Right renal pelvis (tissue), 4 donors: ENCODE measurements at regions not wholly inside any gene's neighbourhood (a gene's known extent, or its start where the extent isn't known, plus 50 kb on each side); places are given as distances from the start of the nearest gene placed in this dataset.
"Not testable (repeated sequence)": the region's sequence is repeated elsewhere in the genome, so short reads cannot be mapped to it uniquely, and the experiment has no call there.

Experiments
- DNase-seq, 4 donors: peaks; one replicate each; pipeline ENCODE4 v3.0.0-alpha.2; 2013; ENCODE audit warnings: low read depth in 4 of 4, low spot score in 3 of 4, missing footprints in 1 of 4

DNA sequence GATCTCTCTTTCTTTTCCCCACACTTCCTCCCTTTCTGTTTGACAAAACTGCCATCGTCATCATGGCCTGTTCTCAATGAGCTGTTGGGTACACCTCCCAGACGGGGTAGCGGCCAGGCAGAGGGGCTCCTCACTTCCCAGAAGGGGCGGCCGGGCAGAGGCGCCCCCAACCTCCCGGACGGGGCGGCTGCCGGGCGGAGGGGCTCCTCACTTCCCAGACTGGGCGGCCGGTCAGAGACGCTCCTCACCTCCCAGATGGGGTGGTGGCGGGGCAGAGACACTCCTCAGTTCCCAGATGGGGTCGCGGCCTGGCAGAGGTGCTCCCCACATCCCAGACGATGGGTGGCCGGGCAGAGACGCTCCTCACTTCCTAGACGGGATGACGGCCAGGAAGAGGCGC lies 184.3 kb upstream of the FRMD6 start:
- DNase-seq, result not testable (repeated sequence)

DNA sequence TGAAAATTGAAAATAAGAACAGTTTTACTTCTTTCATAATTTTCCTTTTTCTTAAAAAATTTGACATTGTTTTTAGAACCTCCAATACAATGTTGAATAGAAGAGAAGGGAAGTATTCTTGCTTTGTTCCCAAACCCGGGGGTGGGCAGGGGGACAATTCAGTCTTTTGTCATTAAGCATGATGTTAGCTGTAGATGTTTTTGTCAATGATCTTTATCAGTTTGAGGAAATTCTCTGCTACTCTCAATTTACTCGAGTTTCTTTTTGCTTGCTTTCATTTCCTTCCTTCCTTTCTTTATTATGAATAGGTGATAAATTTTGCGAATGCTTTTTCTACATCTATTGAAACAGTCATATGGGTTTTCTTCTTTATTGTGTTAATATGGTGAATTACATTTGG lies 183.2 kb upstream of the FRMD6 start:
- no peak for DNase-seq

DNA sequence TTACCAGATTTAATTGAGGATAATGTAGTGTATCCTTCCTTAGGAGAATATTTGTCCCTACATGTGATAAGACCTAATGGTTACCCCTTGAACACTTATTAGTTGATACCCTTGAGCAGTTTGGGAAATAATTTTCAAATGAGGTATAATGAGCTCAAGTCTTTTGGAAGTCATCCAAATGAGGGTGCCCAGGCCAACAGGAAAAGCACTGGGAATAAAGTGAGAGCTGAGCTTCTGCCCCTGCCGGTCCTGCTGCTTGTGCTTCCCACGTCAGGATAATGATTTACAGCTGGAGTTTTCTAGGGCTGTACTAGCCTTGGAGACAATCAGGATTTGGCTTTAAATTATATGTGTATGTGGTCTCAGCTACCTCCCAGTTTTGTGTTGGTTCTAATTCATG lies 178.8 kb upstream of the FRMD6 start:
- DNase-seq, result peak in 1 of 4 donors; percentile 23

DNA sequence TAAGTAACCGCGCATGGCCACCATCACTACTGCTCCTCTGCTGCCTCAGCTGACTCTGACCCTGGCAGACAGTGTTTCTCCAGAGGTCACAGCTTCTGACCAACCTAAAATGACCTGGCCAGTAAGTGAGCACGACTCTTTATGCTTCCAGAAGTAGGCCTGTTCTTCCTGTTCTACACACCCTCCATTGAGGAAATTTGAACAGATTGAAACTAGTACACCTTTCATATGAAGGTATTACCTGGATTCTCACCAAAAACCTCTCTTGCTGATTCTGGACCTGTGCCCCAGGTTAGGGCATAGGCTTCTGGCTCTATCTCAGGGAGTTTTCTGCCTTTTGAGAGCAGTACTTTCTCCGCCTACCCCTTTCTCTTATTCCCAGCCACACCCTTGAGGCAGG lies 178.4 kb upstream of the FRMD6 start:
- DNase-seq, result no peak

DNA sequence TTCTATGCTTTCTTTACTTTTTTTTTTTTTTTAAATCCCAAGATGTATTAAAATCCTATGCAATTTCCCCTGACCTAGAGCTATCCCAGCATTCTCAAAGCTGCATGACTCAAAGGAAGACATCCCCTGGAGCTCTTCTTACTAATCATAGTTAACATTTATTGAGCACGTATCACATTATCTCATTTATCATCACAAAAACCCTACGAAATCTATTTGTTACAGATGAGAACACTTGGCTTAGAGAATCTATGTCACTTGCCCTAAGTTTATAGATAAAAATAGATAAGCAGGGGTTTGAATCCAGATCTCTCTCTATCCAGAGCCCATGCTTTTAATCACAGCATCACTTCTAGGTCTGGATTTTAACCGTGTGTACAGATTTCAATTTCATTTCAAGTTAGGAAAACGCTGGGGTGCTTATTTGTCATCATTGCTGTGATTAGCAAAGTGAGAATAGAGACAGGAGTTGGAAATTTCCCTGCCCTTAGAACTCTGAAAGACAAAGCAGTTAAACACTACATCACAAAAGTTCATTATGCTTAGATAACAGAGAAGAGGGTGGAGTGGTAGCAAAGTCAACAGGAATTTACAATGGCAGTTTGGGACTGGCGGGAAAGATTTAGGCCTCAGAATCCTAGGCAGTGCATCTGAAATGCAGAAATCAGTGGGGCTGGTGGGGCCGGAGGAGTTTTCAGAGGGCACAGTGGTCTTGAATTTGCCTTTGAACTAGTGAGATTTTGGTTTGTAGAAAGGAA lies 177.7 kb upstream of the FRMD6 start:
- DNase-seq, result no peak

DNA sequence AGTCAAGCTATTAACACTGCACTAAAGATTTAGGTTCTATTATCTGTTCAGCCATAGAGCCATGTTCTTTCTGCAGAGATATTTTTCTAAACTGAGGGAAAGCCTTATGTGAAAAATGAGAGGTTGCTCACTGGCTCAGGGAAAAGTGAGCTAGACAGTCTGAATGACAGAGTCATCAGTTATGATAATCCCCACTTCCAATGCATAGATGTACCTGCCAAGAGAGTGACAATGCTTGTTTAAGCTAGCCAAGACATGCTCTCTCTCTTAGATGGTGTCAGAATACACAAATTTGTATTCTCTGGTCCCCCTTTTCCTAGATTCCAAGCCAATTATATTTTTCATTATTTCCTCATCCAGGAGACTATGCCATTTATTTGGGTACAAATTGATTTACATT lies 176.9 kb upstream of the FRMD6 start:
- DNase-seq, result no peak

DNA sequence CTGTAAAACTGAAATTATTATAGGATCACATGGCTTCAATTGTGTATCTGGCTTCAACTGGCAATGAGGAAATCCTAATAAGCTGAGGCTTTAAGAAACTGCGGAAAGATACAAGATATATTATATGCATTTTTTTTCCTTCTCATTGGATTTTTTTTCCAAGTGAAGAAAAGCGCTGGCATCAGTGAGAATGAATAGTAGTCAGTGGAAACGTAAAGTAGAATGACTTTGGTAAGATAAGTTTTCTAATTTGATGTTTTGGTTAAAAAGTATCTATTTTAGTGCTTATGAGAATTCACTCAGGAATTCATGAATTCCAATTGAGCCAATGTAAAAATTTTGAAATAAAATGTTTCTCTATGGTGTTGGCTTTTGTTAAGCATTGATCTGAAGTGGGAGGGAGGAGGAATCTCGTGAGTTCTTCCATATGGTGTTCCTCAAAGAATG lies 173.5 kb upstream of the FRMD6 start:
- DNase-seq, result no peak

DNA sequence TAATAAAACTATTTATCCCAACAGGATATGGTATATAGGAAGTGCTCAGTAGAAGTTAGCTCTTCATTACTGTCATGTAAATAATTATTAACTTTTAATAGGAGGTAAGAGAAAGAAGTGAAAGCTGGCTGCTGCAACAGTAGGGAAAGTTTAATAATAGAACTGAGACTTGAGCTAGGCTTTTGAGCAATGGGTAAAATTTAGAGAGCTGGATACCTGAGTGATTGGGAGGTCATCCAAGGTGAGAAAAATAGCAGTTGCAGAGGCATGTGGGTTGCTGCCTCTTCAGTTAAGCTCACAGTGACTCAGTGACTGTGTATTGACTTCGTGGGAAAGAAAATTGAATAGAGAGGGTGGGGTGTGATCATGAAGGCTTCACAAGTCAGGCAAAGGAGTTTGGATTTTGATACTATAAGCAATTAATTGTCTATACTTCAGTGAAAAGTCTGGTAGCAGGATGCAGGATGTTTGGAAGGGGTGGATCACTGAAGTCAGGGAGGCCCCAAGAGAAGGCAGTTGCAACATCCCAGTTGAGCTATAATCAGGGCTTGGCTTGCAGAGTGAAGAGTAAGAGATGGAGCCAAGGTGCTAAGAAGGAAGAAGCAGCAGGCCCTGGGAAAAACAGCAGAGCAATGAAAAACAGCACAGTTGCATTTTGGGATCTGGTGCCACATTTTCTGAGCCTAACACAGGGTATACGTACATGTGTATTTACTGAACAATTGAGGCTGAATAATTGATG lies 172.0 kb upstream of the FRMD6 start:
- DNase-seq, result no peak

DNA sequence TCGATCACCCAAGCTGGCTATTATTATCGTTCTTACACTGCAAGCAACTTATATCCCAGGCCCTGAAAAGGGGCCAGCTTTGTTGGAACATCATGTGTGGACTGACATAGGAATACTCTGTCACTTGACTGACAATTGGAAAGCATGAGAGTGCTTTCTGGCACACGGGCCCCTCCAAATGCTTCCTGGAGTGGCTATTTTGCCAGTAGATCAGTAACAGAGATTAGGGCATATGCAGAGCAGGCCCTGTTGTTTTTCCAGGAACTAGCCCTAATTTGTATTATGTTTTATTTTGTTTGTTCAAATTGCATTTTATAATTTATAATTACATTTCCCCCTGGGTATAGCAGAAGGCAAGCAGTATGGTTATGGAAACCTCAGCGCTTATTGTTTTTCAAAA lies 170.1 kb upstream of the FRMD6 start:
- DNase-seq, result no peak

DNA sequence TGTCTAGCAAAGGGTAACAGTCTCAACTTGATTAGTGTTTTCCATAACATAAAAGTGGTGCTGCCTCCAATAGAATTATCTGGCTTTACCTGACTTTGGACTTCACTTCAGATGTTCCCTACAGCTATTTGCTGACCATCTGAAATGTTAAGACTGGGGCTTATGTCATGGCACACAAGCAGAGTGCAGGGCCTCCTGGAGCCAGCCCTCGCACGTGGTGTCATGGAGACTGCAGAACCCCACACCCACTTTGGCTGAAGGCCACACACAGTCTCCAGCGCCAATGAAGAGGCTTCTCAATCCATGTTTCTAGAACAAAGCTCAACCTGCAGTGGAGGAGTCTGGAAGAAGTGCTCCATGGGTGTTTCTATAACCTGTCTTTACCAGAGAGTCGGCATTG lies 169.6 kb upstream of the FRMD6 start:
- DNase-seq, result no peak

DNA sequence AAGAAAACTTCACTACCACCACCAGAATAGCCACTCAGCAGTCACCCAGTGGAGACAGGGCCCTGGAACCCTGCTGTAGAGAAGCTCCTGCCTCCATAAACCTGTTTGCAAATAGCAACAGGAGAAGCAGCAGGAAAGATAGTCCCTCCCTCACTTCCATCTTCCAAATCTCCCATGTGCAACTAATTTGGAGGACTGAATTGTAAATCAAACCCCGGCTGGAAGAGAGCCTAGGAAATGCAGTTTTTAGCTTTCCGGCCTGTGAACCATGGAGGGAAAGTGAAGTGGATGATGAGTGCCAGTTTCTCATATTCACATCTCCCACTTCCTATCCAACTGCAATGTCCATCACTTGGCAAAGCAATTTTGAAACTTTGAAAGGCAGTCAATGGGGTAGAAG lies 167.2 kb upstream of the FRMD6 start:
- DNase-seq, result no peak

DNA sequence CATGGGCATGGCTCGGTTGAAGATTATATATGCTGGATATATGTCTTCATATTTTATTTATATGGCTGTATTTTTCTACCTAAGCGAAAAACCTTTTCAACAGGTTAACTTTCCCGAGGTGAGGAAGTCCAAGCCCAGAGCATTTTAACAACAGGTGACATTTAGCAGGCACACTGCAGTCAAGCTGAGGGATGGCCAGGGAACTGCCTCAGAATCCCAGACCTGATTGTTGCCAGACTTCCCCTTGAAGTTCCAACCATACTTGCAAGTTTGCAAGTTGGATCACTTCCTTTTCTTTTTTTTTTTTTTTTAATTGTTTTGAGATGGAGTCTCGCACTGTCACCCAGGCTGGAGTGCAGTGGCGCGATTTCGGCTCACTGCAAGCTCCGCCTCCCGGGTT lies 166.0 kb upstream of the FRMD6 start:
- DNase-seq, result no peak

DNA sequence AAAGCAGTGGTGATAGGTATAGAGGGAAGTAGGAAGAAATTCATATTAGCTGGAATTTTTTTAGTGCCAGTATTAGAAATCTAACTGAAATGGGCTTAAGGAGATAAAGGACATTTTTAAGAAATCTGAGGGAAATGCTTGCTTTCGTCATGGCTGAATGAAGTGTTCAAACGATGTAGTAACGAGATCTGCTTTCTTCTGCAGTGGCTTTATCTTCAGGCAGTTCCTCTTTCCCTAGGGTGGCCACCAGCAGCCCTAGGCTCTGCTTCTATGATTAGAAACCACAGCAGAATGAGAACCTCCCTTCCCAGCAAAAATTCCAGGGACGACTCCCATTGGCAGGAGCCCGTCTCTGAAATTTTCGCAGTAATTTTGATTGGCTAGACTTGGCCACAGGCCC lies 163.9 kb upstream of the FRMD6 start:
- DNase-seq, result no peak

DNA sequence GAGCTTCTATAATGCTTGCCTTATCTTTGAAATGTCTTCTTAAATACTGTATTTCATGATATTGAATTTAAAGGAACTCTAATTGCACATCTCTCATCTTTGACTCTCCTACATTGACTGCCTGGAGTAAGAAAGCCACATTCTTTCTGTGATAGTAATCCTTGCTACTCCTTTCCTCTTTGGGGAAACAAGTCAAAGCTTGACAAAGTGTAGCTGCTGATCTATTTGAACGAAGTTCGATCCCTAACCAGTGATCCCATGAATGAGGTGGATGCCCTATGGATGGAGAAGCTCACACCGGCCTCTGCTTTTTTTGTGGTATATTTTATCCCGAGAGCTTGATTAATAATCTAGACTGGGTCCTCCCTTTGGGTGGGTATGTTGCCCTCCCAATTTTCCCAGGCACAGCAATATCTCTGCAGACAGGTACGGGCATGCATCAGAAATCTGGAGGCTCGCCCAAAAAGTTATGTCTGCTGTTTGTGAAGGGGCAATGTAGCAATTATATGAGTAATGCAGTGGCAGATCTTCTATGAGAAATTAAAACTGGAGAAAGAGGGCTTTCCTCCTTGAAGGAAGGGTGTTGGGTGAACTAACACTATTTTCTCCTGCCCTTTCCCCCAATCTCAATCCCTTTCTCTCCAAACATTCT lies 163.0 kb upstream of the FRMD6 start:
- no peak for DNase-seq

DNA sequence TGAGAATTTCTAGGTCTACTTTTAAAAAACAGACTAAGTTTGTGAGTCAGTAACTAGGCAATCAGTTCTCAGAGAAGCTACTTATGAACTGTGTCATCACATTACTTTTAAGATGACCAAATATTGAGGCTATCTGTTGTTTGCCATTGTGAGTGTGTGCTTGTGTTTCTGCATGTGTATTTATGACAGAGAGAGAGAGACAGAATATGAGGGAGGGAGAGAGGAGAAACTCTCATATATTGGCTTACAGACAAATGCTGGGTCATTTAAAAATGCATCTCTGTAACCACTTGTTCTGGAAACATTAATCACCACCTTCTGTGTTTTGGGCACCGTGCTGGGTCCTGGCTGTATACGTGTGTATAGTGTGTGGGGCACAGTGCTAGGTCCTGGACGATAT lies 161.5 kb upstream of the FRMD6 start:
- no peak for DNase-seq

DNA sequence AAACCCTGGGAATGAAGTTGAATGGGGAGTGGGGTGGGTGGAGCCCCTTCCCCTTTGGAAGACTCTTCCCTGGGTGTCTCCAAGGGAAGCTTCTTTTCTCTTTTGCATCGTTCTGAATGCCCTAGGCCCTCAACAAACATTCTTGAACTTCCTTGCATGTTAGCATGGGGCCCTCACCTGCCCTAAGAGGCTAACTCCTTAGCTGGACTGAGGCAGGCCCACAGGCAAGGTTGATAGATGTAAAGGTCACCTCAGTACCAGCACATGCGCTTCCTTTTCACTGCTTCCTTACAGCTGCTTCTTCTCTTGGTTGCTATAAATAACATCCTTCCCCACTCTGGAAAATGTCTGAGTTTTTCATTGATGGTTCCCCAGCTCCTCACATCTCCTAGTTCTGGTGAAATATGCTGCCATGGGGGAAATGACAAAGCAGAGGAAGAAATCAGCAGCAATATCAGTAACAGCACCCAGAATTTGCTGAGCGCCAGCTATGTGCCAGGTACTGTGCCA lies 160.6 kb upstream of the FRMD6 start:
- DNase-seq, result no peak

DNA sequence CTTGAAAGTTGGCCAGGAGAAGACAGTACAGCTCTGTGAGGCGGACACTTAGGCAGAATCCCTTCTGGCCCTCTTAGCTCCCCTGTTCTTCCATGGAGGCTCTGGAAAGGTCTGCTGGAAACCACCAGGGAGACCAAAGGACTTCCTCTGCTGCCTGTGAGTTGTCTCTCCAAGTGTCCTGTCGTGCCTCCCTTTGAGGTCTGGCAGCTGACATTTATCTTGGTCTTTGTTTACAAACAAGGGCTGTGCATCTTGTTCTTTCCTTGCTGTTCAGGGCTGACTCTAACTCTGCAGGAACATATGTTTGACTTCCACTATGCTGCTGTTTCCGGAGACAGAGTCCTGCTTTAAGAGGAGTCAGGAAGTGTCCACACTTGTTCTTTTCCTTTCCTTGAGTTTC lies 159.9 kb upstream of the FRMD6 start:
- DNase-seq, result no peak

DNA sequence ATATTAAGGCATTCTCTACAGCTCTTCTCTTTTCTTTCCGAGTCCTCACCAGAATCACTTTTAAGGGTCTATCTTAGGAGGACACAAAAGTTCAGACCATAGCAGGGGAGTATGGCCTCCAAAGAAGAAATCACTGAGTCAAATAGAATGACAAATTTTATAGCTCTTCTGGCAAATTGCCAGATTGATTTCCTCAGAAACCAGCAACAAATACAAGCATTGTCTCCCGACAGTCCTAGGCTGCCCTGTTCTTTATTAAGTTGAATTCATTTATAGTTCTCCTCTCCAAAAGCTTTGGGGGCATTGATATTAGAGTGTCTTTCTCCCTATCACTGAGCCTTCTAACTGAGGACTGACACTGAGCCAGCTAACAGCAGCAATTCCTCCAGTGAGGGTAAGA lies 156.4 kb upstream of the FRMD6 start:
- DNase-seq, result no peak

DNA sequence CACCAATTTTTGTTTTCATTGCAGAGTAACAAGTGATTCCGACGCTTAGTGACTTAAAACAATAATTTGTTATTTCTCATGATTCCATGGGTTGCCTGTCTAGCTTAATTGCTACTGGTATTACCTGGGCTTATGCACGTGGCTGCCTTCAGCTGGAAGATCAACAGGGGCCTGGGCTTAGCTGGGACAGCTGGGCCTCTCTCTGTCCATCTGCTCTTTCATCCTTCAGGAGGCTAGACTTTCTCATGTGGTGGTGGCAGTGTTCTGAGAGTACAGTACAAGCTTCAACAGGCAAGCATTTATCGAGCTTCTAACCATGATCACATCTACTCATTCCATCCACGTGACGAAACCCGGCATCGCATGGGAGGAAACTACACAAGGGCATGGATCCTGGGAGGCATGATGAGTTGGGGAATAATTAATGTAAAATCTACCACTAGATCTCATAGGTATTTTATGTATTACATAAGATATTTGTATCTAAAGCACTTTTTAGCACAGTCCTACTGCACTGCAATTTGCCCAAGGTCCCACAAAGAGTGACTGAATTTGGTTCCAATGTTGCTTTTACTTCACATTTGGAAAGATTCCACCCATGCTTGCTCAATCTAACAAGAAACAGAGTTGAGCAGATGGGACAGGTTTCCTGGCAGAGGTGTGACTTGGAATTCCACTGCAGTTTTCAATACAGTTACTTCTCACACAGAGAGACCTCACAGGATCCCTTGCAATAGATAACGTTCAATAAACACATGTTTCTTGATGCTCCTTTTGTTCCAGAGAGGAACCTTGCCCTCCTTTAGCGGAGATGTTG lies 153.1 kb upstream of the FRMD6 start:
- DNase-seq, result no peak

DNA sequence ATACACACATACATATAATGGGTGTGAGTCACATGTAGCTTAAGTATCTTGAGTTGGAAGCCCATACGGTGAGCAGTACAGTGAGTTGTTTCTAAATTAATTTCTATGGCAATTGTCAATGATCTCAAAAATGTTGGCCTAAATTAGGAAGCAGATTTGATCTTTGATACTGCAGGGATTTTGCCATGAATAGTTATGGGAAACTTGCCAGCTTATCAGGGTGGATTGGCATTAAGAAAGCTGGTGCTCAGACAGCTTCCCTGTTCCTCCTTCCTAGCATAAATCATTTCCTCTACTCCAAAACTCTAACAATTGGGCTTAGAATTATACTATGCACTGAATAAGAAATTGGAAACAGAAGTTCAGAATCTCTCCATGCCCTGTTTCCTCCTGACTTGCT lies 150.9 kb upstream of the FRMD6 start:
- DNase-seq, result no peak

DNA sequence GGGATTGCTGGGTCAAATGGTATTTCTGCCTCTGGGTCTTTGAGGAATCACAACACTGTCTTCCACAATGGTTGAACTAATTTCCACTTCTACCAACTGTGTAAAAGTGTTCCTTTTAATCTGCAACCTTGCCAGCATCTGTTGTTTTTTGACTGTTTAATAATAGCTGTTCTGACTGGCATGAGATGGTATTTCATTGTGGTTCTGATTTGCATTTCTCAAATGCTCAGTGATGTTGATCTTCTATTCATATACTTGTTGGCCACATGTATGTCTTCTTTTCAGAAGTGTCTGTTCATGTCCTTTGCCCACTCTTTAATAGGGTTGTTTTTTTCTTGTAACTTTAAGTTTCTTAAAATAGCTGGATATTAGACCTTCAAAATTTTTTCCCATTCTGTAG lies 150.0 kb upstream of the FRMD6 start:
- no peak for DNase-seq
